Stimulated activated CD8-positive, alpha-beta memory T cell treated with anti-CD3 and anti-CD28 coated beads, Interleukin-4, amount 100 ng/mL, for 1 hour (primary cell): ENCODE measurements at regions not wholly inside any gene's neighbourhood (a gene's known extent, or its start where the extent isn't known, plus 50 kb on each side); places are given as distances from the start of the nearest gene placed in this dataset.
"Not testable (repeated sequence)": the region's sequence is repeated elsewhere in the genome, so short reads cannot be mapped to it uniquely, and the experiment has no call there.

ENCODE experiments used
- DNase-seq, 2 donors: peaks; one replicate each; pipeline ENCODE4 v3.0.0-alpha.2; 2020; ENCODE audit warnings: low read depth in 2 of 2, low spot score in 1 of 2

DNA sequence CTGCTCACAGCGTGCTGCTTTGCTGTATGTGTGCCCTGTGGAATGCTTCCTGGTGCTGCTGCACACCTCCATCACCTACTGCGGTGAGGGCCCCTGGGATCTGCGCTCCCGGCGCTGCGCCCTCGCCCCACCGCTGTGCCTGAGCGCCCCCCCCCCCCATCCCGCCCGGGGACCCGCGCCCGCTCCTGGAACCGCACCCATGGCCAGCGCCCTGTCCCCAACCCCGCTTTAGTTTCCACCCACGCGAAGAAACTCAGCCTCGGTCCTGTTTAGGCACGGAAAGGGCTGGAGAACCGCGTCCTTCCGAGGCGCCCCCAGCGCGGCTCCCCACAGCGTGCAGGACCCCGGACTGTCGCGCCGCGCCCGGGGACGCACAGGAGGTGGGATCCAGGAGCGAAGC is 265.5 kb downstream of the POTEB3 start:
- not testable (repeated sequence) for DNase-seq

DNA sequence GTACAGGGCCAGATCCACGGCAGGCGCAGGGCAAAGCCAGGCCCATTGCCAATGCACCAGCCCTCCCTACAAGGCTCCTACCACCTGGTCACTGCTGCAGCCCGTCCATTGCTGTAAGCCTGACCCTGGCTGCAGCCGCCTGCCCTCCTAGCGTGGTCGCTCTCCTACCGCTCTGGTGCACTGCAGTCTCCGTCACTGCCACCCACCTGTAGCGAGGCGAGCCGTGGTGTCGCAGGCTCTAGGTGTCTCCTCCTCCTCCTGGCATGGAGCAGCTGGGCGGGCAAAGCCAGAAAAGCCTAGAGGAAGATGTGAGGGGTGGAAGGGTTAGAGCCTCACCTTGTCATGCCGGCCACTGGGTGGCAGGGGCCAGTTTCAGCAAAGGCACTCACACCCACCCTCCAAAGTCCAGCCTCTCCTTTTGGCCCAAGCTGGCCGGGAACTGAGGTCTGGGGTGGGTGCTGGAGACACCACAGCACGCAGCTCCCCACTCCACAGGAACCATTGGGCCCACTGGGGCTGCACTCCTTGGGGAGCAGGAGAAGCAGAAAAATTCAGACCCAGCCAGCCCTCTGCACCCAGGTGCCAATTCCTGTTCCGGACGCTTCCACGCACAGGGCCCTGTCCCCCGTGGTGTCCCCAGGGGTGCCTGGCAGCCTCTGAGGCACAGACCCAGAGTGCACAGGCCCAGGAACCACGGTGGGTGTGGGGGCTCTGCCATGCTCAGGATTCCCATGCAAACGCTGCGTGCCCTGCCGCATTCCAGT is 285.3 kb upstream of the POTEB2 start:
- not testable (repeated sequence) for DNase-seq

DNA sequence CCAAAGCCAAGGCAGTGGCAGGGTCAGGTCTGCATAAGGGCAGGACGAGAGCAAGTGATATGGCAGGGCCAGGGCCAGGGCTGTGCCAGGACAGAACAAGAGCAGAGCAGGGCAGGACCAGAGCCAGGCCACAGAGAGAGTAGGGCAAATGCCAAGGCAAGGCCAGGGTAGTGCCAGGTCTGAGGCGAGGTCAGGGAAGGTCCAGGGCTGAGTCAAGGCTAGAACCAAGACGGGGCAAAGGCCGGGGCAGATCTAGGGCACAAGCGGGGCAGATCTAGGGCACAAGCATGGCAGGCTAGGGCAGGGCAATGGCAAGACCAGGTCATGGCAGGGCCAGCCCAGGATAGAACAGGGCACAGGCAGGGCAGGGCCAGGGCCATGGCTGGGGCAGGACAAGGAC is 282.0 kb upstream of the POTEB2 start:
- not testable (repeated sequence) for DNase-seq

DNA sequence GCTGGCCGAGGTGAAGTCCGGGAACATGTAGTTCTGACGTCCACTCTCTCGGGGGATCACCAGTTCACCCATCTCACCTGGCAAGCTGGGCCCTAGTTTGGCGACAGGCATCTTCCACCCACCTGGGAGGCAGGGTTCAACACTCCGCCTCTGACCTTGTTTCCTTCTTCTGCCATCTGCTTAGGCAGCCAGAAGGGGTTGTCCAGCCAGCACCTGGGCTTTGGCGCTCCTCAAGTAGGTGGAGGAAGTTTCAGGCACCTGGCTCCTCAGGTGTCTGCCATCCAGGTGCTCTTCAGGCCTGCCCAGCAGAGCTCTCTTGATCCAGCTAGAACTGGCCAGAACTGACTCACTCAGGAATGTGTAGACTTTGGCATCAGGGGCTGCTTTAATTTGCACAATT is 267.8 kb upstream of the POTEB2 start:
- not testable (repeated sequence) for DNase-seq

DNA sequence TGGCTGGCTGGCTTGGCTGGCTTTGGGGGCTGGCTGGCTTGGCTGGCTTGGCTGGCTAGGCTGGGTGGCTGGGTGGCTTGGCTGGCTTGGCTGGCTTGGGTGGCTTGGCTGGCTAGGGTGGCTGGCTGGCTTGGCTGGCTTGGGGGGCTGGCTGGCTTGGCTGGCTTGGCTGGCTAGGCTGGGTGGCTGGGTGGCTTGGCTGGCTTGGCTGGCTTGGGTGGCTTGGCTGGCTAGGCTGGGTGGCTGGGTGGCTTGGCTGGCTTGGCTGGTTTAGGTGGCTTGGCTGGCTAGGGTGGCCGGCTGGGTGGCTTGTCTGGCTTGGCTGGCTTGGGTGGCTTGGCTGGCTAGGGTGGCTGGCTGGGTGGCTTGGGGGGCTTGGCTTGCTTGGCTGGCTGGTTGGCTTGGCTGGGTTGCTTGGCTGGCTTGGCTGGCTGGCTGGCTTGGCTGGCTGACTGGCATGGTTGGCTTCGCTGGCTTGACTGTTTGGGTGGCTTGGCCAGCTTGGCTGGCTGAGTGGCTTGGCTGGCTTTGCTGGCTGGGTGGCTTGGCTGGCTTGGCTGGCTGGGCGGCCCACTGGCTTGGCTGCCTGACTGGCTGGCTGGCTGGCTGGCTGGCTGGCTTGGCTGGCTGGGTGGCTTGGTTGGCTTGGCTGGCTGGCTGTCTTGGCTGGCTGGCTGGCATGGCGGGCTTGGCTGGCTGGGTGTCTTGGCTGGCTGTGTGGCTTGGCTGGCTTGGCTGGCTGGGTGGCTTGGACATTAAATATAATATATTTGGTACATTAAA is 246.3 kb upstream of the POTEB2 start:
- not testable (repeated sequence) for DNase-seq

DNA sequence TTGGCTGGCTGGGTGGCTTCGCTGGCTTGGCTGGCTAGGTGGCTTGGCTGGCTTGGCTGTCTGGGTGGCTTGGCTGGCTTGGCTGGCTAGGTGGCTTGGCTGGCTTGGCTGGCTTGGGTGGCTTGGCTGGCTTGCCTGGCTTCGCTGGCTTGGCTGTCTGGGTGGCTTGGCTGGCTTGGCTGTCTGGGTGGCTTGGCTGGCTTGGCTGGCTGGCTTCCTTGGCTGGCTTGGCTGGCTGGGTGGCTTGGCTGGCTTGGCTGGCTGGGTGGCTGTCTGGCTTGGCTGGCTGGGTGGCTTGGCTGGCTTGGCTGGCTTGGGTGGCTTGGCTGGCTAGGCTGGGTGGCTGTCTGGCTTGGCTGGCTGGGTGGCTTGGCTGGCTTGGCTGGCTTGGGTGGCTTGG is 245.7 kb upstream of the POTEB2 start:
- DNase-seq = peak in 1 of 2 donors; percentile 0

DNA sequence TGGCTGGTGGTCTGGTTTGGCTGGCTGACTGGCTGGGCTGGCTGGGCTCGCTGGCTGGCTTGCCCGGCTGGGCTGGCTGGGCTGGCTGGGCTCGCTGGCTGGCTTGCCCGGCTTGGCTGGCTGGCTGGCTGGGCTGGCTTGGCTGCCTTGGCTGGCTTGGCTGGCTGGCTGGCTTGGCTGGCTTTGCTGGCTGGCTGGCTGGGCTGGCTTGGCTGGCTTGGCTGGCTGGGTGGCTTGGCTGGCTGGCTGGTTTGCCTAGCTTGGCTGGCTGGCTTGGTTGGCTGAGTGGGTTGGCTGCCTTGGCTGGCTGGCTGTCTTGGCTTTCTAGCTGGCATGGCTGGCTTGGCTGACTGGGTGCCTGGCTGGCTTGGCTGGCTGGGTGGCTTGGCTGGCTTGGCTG is 245.1 kb upstream of the POTEB2 start:
- DNase-seq = not testable (repeated sequence)

DNA sequence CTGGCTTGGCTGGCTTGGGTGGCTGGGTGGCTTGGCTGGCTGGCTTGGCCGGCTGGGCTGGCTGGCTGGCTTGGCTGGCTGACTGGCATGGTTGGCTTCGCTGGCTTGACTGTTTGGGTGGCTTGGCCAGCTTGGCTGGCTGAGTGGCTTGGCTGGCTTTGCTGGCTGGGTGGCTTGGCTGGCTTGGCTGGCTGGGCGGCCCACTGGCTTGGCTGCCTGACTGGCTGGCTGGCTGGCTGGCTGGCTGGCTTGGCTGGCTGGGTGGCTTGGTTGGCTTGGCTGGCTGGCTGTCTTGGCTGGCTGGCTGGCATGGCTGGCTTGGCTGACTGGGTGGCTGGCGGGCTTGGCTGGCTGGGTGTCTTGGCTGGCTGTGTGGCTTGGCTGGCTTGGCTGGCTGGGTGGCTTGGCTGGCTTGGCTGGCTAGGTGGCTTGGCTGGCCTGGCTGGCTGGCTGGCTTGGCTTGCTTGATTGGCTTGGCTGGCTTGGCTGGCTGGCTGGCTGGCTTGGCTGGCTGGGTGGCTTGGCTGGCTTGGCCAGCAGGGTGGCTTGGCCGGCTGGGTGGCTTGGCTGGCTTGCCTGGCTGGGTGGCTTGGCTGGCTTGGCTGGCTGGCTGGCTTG is 244.2 kb upstream of the POTEB2 start:
- DNase-seq = peak in 1 of 2 donors; percentile 7

DNA sequence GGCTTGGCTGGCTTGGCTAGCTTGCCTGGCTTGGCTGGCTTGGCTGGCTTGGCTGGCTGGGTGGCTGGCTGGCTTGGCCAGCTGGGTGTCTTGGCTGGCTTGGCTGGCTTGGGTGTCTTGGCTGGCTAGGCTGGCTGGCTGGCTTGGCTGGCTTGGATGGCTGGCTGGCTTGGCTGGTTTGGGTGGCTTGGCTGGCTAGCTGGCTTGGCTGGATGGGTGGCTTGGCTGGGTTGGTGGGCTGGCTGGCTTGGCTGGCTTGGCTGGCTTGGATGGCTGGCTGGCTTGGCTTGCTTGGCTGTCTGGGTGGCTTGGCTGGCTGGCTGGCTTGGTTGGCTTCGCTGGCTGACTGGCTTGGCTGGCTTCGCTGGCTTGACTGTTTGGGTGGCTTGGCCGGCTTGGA is 242.3 kb upstream of the POTEB2 start:
- DNase-seq = not testable (repeated sequence)

DNA sequence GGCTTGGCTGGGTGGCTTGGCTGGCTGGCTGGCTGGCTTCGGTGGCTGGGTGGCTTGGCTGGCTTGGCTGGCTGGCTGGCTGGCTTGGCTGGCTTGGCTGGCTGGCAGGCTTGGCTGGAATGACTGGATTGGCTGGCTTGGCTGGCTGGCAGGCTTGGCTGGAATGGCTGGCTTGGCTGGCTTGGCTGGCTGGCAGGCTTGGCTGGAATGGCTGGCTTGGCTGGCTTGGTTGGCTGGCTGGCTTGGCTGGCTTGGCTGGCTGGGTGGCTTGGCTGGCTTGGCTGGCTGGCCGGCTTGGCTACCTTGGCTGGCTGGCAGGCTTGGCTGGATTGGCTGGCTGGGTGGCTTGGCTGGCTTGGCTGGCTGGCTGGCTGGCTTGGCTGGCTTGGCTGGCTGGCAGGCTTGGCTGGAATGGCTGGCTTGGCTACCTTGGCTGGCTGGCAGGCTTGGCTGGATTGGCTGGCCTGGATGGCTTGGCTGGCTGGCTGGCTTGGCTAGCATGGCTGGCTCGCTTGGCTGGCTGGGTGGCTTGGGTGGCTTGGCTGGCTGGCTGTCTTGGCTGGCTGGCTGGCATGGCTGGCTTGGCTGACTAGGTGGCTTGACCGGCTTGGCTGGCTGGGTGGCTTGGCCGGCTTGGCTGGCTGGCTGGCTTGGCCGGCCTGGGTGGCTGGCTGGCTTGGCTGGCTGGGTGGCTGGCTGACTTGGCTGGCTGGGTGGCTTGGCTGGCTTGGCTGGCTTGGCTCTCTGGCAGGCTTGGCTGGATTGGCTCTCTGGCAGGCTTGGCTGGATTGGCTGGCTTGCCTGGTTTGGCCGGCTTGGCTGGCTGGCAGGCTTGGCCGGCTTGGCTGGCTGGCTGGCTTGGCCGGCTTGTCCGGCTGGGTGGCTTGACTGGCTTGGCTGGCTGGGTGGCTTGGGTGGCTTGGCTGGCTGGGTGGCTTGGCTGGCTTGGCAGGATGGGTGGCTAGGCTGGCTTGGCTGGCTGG is 241.6 kb upstream of the POTEB2 start:
- not testable (repeated sequence) for DNase-seq

DNA sequence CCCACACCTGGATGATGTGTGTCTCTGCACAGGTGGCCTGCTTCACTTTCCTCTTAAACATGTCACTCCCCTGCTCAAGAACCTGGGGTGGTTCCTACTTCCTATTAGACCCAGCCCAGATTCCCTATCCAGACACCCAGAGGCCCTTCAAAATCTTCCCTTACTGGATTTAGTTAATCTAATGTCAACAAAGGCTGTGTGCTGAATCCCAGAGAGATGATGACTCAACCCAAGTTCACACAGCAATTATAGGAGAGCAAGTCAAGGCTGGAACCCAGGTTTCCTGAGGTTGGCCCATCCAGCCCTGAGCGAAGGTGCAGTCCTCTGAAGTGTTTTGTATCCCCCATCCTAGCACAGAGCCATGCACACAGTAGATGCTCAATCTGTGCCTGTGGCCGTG is 230.5 kb upstream of the POTEB2 start:
- not testable (repeated sequence) for DNase-seq

DNA sequence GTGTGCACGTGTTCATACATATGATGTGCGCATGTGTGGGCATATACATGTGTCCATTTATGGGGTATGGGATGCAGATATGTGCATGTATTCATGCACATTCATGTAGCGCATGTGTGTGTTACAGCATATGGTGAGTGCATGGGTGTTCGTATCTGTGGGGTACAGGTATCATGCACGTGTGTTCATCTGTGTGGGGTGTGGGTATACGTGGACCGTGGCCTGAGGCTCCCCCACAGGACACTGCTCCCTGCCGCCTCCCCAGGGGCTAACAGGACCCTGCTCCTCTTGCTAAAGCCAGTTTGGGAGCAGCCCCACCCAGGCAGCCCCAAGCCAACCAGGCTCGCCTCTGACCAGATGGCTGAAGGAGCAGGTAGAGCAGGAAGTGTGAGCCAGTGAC is 213.4 kb upstream of the POTEB2 start:
- not testable (repeated sequence) for DNase-seq

DNA sequence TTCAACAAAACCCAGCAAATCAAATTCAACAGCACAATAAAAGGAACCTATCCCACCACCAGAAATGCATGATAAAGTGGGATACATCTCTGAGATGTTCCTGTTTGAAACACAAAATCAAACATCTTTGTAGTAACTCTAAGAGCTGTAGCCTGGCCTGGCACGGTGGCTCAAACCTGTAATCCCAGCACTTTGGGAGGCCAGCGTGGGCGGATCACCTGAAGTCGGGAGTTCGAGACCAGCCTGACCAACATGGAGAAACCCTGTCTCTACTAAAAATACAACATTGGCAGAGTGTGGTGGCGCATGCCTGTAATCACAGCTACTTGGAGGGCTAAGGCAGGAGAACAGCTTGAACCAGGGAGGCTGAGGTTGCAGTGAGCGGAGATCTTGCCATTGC is 202.8 kb upstream of the POTEB2 start:
- DNase-seq = not testable (repeated sequence)

DNA sequence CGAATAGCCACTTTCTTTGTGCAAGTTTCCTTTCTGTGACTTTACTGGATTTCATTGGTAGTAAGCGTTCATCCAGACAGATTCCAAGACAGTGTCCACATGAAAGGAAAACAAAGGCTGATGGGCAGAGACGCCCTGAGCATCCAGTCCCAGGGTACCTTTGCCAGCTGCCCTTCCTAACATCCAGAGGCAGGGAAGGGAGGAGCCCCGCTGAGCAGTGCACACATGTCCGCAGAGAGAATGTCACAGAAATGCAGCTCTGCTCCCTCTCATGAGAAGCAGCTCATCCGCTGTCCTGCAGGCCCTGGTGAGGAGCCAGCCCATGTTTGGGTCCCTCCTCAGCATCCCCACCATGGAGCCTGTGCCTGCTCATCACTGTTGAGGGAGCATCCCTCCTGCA is 197.4 kb upstream of the POTEB2 start:
- DNase-seq = not testable (repeated sequence)

DNA sequence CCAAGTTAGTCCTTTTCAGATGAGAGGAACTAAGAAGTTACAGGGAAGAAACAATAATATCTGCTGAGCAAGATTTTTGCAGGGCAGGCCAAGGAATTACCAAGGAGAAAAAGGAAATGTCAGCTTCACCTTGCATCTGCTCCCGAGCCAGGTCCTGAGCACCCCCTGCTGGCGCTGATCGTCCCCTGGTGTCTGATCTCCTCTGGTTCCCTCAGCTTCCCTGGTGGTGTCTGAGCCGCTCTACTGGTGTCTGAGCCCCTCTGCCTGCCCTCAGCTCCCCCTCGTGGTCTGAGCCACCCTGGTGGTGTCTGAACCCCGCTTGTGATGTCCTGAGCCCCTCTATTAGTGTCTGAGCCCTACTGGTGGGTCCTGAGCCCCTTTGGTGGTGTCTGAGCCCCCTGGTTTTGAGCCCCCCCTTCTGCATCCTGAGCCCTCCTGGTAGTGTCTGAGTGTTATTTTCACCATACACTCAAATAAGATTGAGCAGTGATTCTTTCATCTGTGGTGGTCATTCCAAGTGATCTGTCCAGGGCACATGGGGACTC is 196.6 kb upstream of the POTEB2 start:
- not testable (repeated sequence) for DNase-seq

DNA sequence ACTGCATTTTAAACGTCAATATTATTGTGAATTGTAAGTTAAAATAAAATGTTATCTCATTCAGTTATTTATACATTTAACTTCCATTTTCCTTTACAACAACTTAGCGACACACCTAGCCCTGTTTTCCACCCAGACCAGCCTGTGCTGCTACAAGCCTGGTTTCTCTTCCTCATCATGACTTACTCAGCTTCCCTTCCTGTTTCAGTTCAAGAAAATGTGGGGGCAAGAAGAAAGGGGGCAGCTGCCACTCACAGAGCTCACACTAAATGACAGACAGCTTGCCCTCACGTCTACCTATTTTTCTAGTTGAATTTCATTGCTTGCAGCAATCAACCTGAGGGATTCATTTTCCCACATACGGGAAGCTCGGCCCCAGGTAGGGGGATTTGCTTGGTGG is 185.8 kb upstream of the POTEB2 start:
- not testable (repeated sequence) for DNase-seq

DNA sequence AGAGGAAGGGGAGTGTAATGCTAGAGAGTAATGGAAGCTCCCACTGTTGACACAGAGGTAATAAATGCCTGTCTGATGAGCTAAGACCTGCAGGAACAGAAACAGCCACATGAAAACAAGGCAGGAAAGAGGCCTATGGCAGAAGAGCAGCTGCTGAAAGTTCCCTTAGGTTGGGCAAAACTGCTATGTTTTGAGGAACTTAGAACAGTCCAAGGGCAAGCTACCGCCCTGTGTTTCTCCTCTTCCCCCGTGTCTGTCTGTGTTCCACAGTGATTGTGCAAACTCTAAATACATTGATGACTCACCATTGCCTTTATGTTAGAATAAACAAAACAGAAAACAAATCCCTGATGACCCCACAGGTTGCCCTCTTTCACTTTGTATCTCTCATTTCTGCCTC is 165.6 kb upstream of the POTEB2 start:
- not testable (repeated sequence) for DNase-seq

DNA sequence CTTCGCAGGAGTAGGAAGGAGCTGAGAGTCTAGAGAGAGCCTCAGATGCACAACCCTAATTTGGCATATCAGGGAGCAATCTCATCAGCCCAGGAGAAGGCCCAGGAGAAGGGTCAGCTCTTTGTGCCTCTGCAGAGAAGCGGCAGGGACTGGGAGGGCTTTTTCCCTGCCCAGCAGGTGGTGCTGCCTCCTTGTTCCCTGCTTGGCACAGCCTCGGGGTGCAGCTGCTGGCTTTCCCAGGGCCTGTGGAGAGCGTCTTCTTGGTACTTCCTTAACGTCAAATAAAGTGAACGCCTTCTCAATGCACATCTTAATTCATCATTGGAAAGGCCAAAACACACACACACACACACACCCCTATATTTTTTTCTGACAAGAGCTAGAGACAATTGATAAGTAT is 162.9 kb upstream of the POTEB2 start:
- not testable (repeated sequence) for DNase-seq

DNA sequence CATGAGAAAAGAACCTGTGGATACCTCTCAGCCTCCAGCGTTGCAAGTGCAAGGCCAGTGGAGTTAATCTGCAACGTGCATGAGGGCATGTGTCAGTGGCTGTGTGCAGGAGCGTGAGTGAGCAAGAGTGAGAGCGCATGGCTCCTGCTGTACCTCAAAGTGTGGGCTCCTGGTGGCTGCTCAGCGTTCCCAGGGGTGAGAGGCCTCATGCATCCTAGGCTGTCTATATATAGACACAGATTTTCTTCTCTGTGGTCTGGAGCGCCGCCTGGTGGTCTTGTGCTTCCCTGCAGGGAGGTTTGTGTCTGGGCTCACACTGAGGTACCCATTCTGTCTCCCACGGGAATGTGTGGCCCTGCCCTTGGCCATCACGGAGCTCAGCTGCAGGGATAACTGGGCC is 161.8 kb upstream of the POTEB2 start:
- DNase-seq = not testable (repeated sequence)

DNA sequence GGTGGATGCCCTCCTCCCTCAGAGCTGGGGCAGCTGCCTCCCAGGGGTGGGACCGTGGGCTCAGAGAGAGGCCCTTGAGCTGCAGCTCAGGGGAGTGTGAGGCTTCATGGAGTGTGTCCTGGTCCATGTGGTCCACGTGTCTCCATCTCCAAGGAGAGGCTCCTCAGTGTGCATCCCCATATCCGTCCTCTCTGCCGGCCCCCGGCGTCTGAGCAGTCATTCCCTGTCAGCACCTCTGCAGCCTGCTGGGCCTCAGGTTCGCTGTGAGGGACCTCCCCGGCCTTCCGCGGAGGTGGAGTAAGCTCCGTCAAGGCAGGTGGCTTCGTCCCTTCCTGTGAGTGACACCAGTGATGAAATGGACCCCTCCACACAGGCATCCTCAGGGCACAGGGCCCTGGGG is 160.7 kb upstream of the POTEB2 start:
- not testable (repeated sequence) for DNase-seq
